Testis (tissue), 2 donors: ENCODE measurements at regions not wholly inside any gene's neighbourhood (a gene's known extent, or its start where the extent isn't known, plus 50 kb on each side); places are given as distances from the start of the nearest gene placed in this dataset.

Experiments
- CTCF ChIP-seq, 3 experiments: fragments of 450-650 bp in 2 of 3; fragments of 200-600 bp in 1 of 3; sonication (generic) in 1 of 3; IDR thresholded peaks; one replicate each; pipeline ENCODE4 v1.5.1; 2016 to 2019; ENCODE audit warnings: antibody characterized with exemption in 3 of 3, mild to moderate bottlenecking in 2 of 3, moderate library complexity in 1 of 3
- POLR2A ChIP-seq: fragments of 450-650 bp; IDR thresholded peaks from one replicate; pipeline ENCODE4 v1.6.1; 2017; ENCODE audit warnings: antibody characterized with exemption, mild to moderate bottlenecking, moderate library complexity

DNA sequence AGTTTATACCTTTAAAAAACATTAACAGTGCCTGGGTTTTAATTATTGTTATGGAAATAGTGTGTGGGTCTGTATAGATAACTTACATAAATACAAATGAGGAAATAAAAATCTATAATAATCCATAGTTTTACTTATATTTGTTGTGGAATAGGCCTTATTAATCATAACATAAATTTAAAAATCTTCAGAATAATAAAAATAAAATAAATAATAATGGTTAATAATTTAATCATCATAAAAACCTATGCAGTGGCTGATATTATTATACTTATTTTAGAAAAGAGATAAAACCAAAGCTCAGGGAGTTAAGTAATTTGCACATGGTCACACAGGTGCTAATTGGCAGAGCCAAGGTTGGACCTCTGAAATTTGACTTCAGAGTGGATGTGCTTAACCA lies 785.3 kb upstream of the SEMA6A start:
- TF ChIP-seq CTCF (IDR thresholded peaks at IDR 0.05) (no peak), POLR2A (no peak)
